HG03135 (cell line): ENCODE measurements at regions not wholly inside any gene's neighbourhood (a gene's known extent, or its start where the extent isn't known, plus 50 kb on each side); places are given as distances from the start of the nearest gene placed in this dataset.

Source experiments
- ATAC-seq: cut with Tn5 transposase; IDR thresholded peaks from one replicate; pipeline ENCODE4 v1.9.1; 2021; ENCODE audit warnings: mild to moderate bottlenecking, moderate library complexity; ENCODE audit not compliant: unreplicated experiment

DNA sequence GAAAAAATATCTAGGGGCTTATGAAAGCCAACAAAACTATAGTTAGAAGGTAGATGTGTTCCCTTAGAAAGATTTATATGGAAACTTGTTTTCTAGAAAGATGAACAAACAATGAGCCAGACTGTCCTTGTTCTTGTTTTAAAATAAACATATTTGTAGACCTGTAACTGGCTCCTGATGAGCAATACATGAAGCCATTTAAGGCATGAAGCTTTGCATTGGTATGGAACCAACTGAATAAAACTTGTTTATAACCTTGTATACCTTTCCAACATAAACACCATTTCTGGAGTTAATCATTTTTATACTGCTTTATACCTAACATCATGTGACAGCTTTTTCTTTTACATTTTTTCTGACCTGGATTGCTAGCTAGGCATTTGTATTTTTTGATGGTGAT is 247.8 kb downstream of the PRL start:
- no peak for ATAC-seq

DNA sequence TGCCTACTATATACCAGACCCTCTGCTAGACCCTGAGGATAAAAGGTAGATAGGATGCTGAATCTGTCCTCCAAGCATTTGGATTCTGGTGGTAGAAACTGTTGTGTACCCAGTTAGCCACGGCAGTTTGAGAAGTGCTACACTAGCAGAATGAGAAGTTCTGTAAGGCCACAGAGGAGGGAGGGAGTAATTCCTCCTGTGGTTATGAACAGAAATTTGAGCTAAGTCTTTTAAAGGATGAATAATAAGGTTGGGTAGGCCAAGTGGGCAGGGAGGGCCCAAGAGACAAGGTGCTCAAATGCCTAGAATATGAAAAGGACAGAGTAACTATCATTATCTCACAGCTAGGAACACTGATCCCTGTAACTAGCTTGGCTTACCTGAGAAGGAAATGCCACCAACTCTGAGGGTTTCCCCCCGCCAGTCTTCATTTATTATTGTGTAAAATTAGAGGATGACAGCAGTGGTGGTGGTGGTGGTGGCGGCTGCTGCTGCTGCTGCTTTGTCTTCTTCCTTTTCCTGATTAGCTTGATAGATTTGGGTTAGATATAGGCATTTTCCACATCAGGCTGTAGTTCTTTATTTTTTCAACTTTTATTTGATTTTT is 243.3 kb downstream of the PRL start:
- ATAC-seq = no peak

DNA sequence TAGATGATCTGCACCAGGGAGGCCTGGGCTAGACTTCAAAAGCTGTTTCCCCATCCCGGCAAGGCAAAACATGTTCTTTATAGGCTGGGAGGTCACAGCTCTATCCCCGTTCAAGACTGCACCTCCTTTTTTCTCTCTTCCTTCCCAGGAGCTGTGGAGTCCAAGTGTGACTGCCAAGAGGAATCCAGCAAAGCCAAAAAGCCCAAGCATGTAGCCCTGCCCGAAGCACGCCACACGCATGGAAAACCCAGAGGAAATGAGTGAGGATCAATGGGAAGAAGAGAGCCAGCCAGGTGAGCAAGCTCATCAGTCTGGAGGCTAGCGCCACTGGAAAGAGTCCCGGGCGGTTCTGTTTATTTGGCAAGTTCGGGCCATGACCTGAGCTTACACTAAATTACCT is 240.4 kb downstream of the PRL start:
- no peak for ATAC-seq

DNA sequence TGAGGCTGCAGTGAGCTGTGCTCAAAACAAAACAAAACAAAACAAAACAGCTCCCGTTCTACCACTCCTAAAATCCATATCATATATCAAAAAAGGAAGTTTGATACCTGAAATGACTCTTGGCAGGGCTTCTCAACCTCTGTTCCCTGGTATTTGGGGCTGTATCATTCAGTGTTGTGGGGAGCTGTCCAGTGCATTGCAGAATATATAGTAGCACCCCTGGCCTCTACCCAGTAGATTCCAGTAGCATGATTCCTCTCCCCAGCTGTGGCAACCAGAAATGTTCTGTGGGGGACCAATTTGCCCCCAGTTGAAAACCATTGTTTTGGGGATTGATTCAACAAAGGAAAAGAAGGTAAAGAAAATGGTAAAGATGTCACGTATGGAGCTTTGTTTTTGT is 238.9 kb downstream of the PRL start:
- no peak for ATAC-seq

DNA sequence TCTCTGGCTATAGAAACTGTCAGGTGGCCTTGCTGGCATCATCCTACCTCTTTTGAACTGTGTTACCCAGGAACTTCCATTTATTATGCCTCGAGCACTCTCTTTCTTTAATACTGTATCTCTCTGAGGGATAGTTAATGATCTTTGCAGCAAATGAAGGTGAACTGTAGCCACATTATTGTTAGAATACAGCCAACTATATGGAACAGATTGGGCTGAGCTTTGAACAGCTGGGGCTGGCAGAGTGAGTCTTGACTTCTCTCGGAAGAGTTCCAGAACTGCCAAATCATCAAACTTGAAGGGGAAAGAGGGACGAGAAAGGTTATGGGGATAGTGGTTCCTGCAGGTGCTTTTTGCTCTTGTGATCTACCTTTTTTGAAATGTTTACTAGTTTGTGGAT is 237.7 kb downstream of the PRL start:
- ATAC-seq = no peak

DNA sequence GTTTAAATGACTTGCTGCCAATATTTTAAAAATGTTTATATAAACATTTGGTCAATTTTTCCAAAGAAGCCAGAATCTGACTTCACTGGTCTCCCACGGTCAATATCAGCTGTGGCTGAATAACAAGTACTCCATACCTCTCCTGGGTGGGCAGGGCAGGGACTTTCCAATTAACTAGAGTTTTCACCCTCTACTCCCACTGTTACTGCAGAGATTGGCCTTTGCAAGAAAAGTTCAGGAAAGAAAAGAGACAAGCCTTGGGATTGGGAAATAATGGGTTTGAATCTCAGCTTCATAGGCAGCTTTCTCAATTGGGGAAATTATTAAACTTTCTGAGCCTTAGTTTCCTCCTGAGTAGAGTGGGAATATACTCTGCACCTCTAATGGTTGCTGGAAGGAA is 236.9 kb downstream of the PRL start:
- no peak for ATAC-seq

DNA sequence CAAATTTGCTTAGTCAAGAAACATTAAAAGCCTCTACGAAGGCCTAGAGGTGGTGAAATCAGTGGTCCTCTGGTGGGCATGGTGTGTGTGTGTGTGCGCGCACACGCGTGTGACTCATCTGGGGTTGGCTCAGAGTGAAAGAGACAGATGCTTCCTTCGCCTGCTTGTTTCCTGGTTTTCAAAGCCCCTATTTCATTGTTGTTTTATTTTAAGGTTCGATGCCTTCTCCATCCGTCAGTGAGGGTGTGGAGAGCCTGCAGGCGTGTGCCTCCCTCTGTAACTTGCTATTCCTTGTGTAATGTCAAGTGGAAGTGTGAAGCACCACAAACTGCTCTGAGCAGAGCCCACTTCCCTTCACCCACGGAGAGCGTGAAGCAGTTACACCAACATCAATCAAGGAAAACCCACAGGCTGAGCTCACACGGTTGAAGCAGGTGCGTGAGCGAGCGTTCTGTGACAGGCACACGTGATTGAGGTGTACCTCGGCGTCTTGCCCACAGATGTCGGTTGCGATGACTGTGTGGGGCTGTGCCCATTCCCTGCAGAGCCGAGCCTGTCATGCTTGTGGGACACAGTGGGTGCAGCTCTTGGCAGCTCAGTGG is 233.9 kb downstream of the PRL start:
- peak; percentile 69 for ATAC-seq

DNA sequence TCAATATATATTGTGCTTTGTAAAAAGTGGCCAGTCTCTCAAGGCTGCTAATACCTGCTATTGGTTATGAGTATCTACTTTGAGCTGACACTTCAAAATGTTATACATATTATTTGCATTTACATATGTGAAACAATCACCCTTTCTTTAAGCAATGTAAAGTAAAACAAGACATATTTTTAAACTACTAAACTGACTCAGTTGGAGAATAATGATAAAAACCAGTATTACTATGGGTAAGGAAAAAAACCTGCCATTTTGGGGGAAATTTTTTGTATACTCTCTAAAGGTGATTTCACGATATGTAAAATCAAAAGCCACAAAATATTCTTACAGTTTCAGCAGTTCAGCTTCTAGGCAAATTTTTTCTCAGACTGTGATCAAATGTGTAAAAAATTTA is 232.3 kb downstream of the PRL start:
- ATAC-seq = no peak

DNA sequence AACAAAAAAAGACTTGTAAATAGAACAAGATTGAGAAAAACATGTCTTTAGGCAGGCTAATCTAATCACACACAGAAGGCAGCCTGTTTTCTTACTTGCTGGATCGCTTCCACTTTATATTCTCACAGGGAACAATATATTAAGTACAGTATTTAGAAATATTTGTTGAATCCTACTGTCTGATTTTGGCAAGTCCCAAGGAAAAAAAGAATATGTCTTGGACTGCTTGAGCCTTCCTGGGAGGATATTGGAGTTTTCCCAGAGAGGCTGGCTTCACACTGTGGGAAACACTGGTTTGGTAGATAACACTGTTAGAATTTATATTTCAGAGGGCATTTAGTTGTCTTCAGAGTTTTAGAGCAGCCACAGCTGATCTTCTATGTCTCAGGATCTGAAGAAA is 229.7 kb downstream of the PRL start:
- no peak for ATAC-seq

DNA sequence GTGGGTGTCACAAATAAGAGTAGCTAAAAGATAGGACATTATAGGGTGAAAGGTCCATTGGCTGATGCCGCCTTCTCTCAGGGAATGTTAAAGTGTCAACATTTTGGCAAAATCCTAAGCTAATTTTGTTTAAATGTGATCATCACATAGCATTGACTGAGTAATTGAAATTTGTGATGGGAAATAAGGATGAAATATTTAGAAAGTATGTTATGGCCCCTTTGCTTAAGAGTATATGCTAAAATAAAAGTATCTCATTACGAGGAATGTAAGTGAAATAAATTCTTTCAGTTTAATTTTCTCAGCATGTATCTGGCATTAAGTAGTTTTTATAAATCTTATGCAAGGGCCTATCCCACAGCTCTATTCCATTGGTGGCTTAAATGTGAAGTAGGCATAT is 229.2 kb downstream of the PRL start:
- no peak for ATAC-seq

DNA sequence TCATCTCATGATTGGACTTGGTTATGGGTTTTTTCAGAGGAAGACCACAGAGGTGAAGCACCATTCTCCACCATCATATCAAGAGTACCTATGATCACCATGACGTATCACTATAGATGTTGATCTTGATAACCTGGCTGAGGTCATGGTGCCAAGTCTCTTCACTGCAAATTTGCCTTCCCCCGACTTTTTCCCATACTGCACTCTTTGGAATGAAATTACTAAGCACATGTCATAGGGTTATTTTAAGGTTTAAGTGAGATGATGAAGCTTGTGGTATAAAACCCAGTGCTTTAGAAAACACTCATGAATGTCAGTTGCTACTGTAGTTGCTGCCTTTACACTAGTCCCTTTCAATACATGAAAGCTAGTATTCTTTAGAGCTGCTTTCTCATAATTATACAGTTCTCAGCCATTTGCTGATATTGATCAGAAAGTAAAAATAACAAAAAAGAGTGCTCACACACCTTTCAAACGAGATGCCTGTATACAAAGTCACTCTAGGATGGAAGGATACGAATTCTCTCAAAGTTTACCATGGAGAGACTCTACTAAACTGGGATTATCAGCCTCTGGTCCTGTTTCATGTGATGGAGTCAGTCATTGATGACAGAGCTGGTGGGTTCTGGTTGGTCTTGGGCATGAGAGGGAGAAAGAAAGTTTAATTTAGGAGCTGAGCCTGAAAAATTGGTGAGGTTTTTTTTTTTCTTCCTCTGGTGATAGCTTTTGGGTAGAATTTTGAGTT is 228.1 kb downstream of the PRL start:
- peak; percentile 46 for ATAC-seq

DNA sequence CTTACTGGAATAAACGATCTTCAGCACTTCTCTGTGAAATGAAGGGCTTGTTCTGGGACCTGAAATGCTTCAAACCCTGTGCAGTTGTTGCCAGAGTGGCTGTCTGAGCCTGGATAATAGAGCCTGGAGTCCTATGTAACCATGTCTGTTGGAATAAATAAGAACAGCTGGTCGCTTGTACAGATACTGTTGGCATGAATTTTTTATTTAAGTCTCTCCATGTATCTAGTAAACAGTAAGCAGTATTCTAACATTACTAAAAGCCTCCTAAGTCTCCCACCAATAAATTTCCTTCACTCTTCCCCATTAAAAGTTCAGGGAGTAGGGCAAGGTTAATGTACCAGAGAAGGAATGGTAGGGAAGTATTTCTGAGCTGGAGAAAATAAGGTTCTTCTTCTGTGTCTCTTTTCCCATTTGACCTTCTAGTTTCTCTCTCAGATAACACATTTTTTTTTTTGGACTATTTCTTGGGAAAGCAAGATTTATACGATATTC is 227.5 kb downstream of the PRL start:
- ATAC-seq = no peak

DNA sequence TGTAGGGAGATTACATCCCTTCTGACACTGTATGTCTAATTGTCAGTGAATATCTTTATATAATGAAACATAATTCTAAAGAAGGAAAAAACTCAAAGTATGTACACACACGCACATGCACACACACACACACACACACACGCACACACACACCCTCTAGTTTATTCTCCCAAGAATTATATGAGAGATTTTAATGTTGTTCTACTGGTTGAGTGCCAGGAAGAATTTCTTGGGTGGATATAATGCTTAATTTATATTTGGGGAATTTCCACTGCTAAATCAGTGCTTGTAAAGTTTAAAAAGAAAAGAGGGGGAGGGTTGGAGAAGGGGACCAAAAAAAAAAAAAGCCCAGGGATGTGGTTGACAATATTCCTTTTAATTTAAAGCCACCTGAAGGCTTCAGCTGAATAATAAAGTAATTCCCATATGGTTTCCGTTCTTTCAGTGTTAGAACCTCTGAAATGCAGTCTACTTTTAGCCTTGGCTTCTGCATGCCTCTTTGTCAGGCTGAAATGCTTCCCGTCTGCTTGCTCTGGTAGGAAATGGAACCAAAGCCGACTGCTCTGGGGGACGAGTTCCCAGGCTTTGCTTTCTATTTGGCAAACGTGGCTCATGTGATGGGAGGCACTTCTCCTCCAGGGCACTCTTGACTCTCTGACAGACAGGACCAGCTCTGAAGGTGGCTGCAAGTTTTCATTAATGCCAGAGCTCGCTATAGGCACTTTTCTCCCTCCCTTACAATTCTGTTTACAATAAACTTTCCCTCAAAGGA is 225.4 kb downstream of the PRL start:
- no peak for ATAC-seq

DNA sequence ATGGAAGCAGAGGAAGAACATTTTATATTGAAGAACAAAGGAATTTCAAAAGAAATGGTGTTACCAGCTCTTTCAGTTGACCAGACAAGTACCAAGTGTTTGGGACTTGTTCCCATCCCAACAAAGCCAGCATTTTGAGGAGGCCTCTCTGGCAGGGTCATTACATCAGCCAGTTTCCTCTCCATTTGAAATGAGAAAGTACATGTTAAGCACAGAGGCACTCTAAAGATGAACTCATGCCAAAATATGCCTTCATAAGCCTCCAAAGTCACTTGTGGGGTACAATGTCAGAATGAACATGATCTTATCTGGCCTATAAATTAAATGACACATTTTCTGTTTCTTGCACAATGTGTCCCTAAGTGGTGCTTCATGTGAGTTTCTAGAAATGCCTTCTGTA is 223.9 kb downstream of the PRL start:
- no peak for ATAC-seq

DNA sequence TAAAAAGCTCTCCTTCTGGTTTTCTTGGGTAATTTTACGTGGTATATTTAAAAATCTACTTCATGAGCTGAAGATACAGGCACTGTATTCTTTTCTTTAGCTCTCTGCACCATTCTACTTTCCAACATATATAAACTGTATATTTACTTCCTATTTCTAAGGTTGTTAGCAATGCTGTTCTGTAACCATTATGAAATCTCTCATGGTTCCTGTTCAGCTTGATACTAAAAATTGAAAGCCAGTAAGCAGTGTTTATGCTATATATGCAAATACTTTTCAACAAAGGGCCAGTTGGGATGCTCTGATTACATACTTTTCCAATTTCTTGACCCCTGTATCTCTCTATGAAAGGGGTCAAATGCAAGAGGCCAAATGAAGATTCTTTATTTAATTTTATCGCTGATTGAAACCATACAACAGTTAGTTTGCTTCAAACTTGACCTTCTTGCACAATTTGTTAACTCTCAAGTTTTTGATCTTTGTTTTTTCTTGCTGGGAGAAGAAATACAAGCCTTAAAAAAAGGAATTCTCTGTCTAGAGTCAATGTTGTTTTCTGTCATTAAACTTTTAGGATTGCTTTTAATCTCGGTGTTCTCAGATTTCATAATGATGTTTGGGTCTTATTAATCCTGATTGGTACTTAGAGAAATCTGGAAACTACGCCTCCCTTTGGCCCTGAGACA is 223.2 kb downstream of the PRL start:
- ATAC-seq = no peak

DNA sequence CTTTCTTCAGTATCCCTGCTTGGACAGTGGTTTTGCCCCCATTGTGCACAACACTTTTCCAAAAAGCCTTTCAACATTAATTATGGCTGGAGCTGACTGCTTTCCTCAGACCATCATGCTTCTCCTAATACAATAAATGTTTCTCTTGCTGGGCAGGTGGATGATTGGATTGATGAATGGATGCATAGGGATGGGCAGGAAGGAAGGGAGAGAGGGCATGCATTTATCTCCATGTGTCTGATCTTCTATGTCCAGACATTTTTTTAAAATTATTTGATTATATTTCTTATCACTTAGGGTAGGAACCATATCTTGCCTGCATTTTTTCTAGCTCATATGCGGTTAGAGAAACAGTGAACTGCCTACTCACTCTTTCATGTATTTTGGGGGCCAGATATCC is 218.5 kb downstream of the PRL start:
- no peak for ATAC-seq

DNA sequence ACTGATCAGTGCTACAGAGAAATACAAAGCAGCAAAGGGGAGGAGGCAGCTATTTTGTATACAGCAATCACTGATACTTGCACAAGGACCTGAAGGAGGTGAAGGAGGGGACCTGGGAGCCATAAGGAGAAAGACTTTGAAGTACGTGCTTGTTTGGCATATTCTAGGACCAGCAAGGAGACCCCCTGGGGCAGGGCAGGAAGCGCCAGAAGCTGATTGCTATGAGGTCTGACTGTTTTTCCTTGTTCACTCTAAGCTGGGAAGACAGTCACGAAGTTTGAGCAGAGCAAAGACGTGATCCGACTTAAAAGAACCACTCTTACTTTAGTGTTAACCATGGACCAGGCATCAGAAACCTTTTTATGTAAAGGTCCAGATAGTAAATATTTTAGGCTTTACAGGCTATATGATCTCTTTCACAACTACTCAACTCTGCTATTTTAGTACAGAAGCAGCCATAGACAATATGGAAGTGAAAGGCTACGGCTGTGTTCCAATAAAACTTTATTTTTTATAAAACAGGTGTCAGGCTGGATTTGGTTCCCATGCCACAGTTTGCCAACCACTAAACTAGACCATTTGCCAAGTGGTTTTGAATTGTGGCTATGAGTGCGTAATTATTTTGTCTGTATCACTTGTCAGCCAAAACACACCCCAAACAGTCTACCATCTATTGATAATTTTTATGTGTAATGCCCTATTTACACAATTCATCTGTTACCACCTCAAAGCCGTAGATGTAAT is 217.9 kb downstream of the PRL start:
- ATAC-seq = no peak

DNA sequence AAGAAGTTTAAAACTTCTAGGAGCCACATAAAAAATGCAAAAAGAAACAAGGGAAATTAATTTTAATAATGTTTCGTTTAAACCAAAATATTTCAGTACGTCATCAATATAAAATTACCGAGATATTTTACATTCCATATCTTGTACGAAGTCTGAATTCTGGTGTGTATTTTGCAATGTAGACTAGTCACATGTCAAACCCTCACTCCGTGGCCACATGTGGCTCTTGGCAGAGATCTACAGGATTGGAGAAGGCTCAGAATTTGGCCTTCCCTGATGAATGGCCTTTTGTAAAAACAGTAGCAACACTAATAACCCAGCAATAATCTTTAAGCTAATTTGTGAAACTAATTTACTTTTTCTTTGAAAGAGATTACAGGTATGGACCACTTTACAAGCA is 217.1 kb downstream of the PRL start:
- ATAC-seq = no peak

DNA sequence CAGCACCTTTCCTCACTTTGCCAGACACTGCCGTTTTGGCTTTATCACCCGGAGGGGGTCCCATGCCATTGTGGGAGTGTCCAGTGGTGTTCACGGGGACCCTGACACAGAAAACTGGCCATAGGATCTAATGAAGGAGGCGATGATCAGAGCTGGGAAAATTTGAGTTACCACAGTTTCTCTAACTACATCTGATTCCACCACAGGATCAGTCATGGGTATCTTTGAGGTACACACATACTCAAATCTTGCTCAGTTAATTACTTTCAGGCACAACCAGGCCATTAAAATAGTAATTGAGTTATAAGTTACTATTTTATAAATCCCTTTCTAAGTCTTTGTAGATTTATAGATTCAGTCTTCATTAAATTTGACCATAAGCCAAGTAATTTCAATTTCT is 215.1 kb downstream of the PRL start:
- ATAC-seq = peak; percentile 51

DNA sequence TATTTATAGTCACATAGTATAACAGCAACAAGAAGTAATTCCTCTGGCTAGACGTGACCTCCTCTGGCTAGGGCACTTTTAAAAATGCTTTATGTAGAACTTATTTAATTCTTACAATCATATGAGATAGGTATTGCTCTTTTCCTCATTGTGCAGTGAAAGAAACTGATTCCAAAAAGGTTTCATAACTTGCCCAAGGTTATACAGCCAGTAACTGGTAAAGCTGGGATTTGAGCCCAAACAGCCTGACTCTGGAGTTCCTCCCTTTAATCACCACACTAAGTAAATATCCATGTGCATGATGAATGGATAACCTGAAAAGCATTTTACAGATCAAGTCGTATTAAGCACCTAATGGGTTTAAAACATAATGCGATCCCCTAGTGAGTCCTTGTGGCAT is 214.6 kb downstream of the PRL start:
- ATAC-seq = no peak
